H9 (cell line): ENCODE measurements at regions not wholly inside any gene's neighbourhood (a gene's known extent, or its start where the extent isn't known, plus 50 kb on each side); places are given as distances from the start of the nearest gene placed in this dataset.

Experiments used
- DNase-seq: peaks from one replicate; pipeline ENCODE4 v3.0.0-alpha.2; 2017
- H2AFZ ChIP-seq: one replicate; pipeline ENCODE4 v1.6.1; 2013; ENCODE audit warnings: mild to moderate bottlenecking, low read length, control low read depth, moderate library complexity
- H2AK5ac ChIP-seq: 2 replicates; pipeline ENCODE4 v1.6.1; 2013; ENCODE audit warnings: low read length, control low read depth, mixed read lengths; ENCODE audit not compliant: insufficient read length
- H2BK120ac ChIP-seq: one replicate; pipeline ENCODE4 v1.6.1; 2013; ENCODE audit warnings: low read depth, mild to moderate bottlenecking, low read length, control low read depth, inconsistent platforms; ENCODE audit not compliant: poor library complexity, severe bottlenecking
- H2BK12ac ChIP-seq: 2 replicates; pipeline ENCODE4 v1.6.1; 2013; ENCODE audit warnings: low read length, control low read depth, mixed read lengths, low read depth; ENCODE audit not compliant: insufficient read length
- H2BK15ac ChIP-seq: 2 replicates; pipeline ENCODE4 v1.6.1; 2013; ENCODE audit warnings: low read depth, low read length, control low read depth
- H2BK20ac ChIP-seq: one replicate; pipeline ENCODE4 v1.6.1; 2013; ENCODE audit warnings: low read depth, mild to moderate bottlenecking, low read length, control low read depth, inconsistent platforms; ENCODE audit not compliant: poor library complexity, severe bottlenecking
- H2BK5ac ChIP-seq: 2 replicates; pipeline ENCODE4 v1.6.1; 2013; ENCODE audit warnings: low read length, control low read depth, mixed read lengths; ENCODE audit not compliant: insufficient read length
- H3K14ac ChIP-seq: 2 replicates; pipeline ENCODE4 v1.6.1; 2013; ENCODE audit warnings: low read length, control low read depth; ENCODE audit not compliant: insufficient read depth
- H3K18ac ChIP-seq: 2 replicates; pipeline ENCODE4 v1.6.1; 2013; ENCODE audit warnings: low read depth, mild to moderate bottlenecking, mixed read lengths, low read length, control low read depth; ENCODE audit not compliant: insufficient read length
- H3K23ac ChIP-seq: 2 replicates; pipeline ENCODE4 v1.6.1; 2013; ENCODE audit warnings: low read length, control low read depth, mixed read lengths, low read depth; ENCODE audit not compliant: insufficient read length
- H3K23me2 ChIP-seq: 2 replicates; pipeline ENCODE4 v1.6.1; 2013; ENCODE audit warnings: low read depth, mild to moderate bottlenecking, mixed read lengths, low read length, control low read depth; ENCODE audit not compliant: insufficient read length, poor library complexity, severe bottlenecking
- H3K27ac ChIP-seq: 2 replicates; pipeline ENCODE4 v1.5.1; 2013; ENCODE audit warnings: low read length, control low read depth, mixed read lengths, low read depth; ENCODE audit not compliant: insufficient read length
- H3K27me3 ChIP-seq: 2 replicates; pipeline ENCODE4 v1.6.1; 2013; ENCODE audit warnings: low read length, control low read depth, inconsistent platforms; ENCODE audit not compliant: insufficient read depth
- H3K4ac ChIP-seq: 2 replicates; pipeline ENCODE4 v1.6.1; 2013; ENCODE audit warnings: low read depth, mild to moderate bottlenecking, control low read depth, inconsistent platforms, low read length, moderate library complexity
- H3K4me1 ChIP-seq: 2 replicates; pipeline ENCODE4 v1.6.1; 2013; ENCODE audit warnings: low read length, control low read depth, inconsistent platforms; ENCODE audit not compliant: insufficient read depth
- H3K4me2 ChIP-seq: 2 replicates; pipeline ENCODE4 v1.6.1; 2013; ENCODE audit warnings: low read length, control low read depth, mixed read lengths; ENCODE audit not compliant: insufficient read length, insufficient read depth
- H3K56ac ChIP-seq: 2 replicates; pipeline ENCODE4 v1.6.1; 2013; ENCODE audit warnings: low read depth, mild to moderate bottlenecking, mixed read lengths, low read length, control low read depth; ENCODE audit not compliant: insufficient read length
- H3K79me1 ChIP-seq: 2 replicates; pipeline ENCODE4 v1.6.1; 2013; ENCODE audit warnings: low read depth, mild to moderate bottlenecking, moderate library complexity, low read length, control low read depth, inconsistent platforms; ENCODE audit not compliant: insufficient read depth, poor library complexity, severe bottlenecking
- H3K79me2 ChIP-seq: 2 replicates; pipeline ENCODE4 v1.6.1; 2013; ENCODE audit warnings: low read length, control low read depth, inconsistent platforms; ENCODE audit not compliant: insufficient read depth
- H3K9ac ChIP-seq: 2 replicates; pipeline ENCODE4 v1.6.1; 2013; ENCODE audit warnings: low read length, control low read depth, mixed read lengths; ENCODE audit not compliant: insufficient read length; ENCODE audit errors: extremely low read depth
- H3K9me3 ChIP-seq: one replicate; pipeline ENCODE4 v1.6.1; 2013; ENCODE audit warnings: low read depth, low read length, inconsistent platforms; ENCODE audit not compliant: control insufficient read depth
- H3T11ph ChIP-seq: one replicate; pipeline ENCODE4 v1.6.1; 2013; ENCODE audit warnings: mild to moderate bottlenecking, low read length, control low read depth, inconsistent platforms
- H4K20me1 ChIP-seq: one replicate; pipeline ENCODE4 v1.6.1; 2013; ENCODE audit not compliant: control insufficient read depth, insufficient read length, insufficient read depth
- H4K5ac ChIP-seq: 2 replicates; pipeline ENCODE4 v1.6.1; 2013; ENCODE audit warnings: low read depth, mild to moderate bottlenecking, mixed read lengths, low read length, control low read depth; ENCODE audit not compliant: insufficient read length
- H4K8ac ChIP-seq: replicated peaks from 2 replicates; pipeline ENCODE4 v1.6.1; 2013; ENCODE audit warnings: low read length, control low read depth, mixed read lengths, low read depth; ENCODE audit not compliant: insufficient read length
- H4K91ac ChIP-seq: 2 replicates; pipeline ENCODE4 v1.6.1; 2013; ENCODE audit warnings: low read depth, mild to moderate bottlenecking, moderate library complexity, mixed read lengths, low read length, control low read depth; ENCODE audit not compliant: insufficient read length
- H3K27ac Mint-ChIP-seq, 3 experiments: 2 replicates in 2 of 3; 3 replicates in 1 of 3; pipeline ENCODE4 v1.8.0; 2020 to 2021; ENCODE audit warnings: mixed read lengths in 3 of 3, mild to moderate bottlenecking in 1 of 3, moderate library complexity in 1 of 3
- H3K27me3 Mint-ChIP-seq: 2 replicates; pipeline ENCODE4 v1.8.0; 2021; ENCODE audit warnings: low read depth, mild to moderate bottlenecking, moderate library complexity, mixed read lengths
- H3K36me3 Mint-ChIP-seq, 3 experiments: 2 replicates in 2 of 3; 3 replicates in 1 of 3; pipeline ENCODE4 v1.8.0; 2020 to 2021; ENCODE audit warnings: low read depth in 3 of 3, mixed read lengths in 3 of 3; ENCODE audit not compliant: insufficient read depth in 1 of 3
- H3K4me1 Mint-ChIP-seq, 2 experiments: 2 replicates each; pipeline ENCODE4 v1.8.0; 2020; ENCODE audit warnings: mixed read lengths in 2 of 2
- H3K4me3 Mint-ChIP-seq, 2 experiments: 2 replicates in 1 of 2; 3 replicates in 1 of 2; pipeline ENCODE4 v1.8.0; 2020 to 2021; ENCODE audit warnings: mild to moderate bottlenecking in 2 of 2, mixed read lengths in 2 of 2, moderate library complexity in 1 of 2
- H3K9me3 Mint-ChIP-seq, 2 experiments: 2 replicates in 1 of 2; 3 replicates in 1 of 2; pipeline ENCODE4 v1.8.0; 2020; ENCODE audit warnings: mild to moderate bottlenecking in 2 of 2, mixed read lengths in 2 of 2, moderate library complexity in 1 of 2
- WGBS: extraction: QIAGEN DNeasy Blood & Tissue Kit; methylation state at CpG from one replicate; pipeline ENCODE4 v1.1.7; 2013; ENCODE audit warnings: missing lambda C conversion rate, low lambda C conversion rate, mixed read lengths; ENCODE audit not compliant: insufficient read length; ENCODE audit errors: extremely low coverage; 5-methylcytosine and 5-hydroxymethylcytosine counted together
- TF ChIP-seq, protein P1 (sequence below): fragments of 200-600 bp; sonication (generic); conservative IDR thresholded peaks from 3 replicates; pipeline ENCODE4 v1.8.0; 2021; ENCODE audit warnings: antibody characterized with exemption, mild to moderate bottlenecking

DNA sequence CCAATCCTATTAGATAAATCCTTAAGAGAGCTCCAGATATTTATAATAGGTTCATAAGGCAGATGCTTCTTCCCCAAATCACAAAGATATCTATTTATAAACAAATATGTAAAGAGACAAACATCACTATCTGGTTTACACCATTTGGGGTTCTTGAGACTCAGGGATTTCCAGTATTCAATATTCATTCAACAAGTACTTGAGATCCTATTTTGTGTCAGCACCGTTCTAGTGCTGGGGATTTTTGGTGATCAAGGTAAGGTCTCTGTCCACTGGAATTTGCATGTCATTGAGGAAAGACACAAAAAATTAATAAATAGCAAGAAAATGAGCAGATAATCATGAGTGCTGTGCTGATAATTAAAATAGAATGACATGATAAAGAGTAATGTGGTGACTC lies 222.7 kb upstream of the FOXN3 start:
- Histone ChIP-seq H4K91ac (no peak overlapping the region), H2AFZ (no peak overlapping the region), H3K23me2 (no peaks in the 10 kb centered on the region), H3K4me2 (no peak overlapping the region), H4K5ac (no peak overlapping the region), H3K23ac (no peak overlapping the region), H3K4ac (no peak overlapping the region), H3K27ac (no peak overlapping the region), H3K79me1 (no peaks in the 10 kb centered on the region), H2AK5ac (no peak overlapping the region), H3K27me3 (no peaks in the 10 kb centered on the region), H3K9me3 (no peaks in the 10 kb centered on the region), H3K56ac (no peak overlapping the region), H4K20me1 (no peaks in the 10 kb centered on the region), H2BK15ac (no peak overlapping the region), H3K14ac (no peak overlapping the region), H3T11ph (no peak overlapping the region), H4K8ac (no peak overlapping the region), H3K18ac (no peak overlapping the region), H3K4me1 (no peaks in the 10 kb centered on the region), H2BK12ac (no peak overlapping the region), H3K9ac (no peak overlapping the region), H2BK20ac (no peak overlapping the region), H2BK120ac (no peak overlapping the region), H3K79me2 (no peaks in the 10 kb centered on the region), H2BK5ac (no peak overlapping the region)
- Mint-ChIP-seq H3K4me3 (no peak overlapping the region), H3K27me3 (no peaks in the 10 kb centered on the region), H3K9me3 (peaks cover 4 to 6% of the 10 kb centered on the region in 2 experiments; a peak in 4 of 5 replicates), H3K36me3 (peaks cover 0 to 6% (median 1%) of the 10 kb centered on the region in 3 experiments; a peak in 3 of 7 replicates), H3K27ac (no peak overlapping the region), H3K4me1 (peaks cover 14 to 15% of the 10 kb centered on the region in 2 experiments)
- DNase-seq, result no peak
- TF ChIP-seq, protein P1, sequence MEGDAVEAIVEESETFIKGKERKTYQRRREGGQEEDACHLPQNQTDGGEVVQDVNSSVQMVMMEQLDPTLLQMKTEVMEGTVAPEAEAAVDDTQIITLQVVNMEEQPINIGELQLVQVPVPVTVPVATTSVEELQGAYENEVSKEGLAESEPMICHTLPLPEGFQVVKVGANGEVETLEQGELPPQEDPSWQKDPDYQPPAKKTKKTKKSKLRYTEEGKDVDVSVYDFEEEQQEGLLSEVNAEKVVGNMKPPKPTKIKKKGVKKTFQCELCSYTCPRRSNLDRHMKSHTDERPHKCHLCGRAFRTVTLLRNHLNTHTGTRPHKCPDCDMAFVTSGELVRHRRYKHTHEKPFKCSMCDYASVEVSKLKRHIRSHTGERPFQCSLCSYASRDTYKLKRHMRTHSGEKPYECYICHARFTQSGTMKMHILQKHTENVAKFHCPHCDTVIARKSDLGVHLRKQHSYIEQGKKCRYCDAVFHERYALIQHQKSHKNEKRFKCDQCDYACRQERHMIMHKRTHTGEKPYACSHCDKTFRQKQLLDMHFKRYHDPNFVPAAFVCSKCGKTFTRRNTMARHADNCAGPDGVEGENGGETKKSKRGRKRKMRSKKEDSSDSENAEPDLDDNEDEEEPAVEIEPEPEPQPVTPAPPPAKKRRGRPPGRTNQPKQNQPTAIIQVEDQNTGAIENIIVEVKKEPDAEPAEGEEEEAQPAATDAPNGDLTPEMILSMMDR, result no peak
- no CpG with 5 or more reads among the region's 1 CpG for WGBS
